ENCODE measurements at regions not wholly inside any gene's neighbourhood (a gene's known extent, or its start where the extent isn't known, plus 50 kb on each side); places are given as distances from the start of the nearest gene placed in this dataset.

- Histone ChIP-seq H3K27me3 (no peaks in the 10 kb centered on the region), H3K9me3 (no peaks in the 10 kb centered on the region), H3K36me3 (no peaks in the 10 kb centered on the region), H3K4me1 (peaks cover 0 to 6% of the 10 kb centered on the region in 2 donors), H3K4me3 (replicated peaks in 1 of 3) (no peak overlapping the region), H3K27ac (no peak overlapping the region)
- TF ChIP-seq POLR2A (IDR thresholded peaks at IDR 0.05): no peak
- TF ChIP-seq CTCF (IDR thresholded peaks at IDR 0.05): no peak
- WGBS, 2 donors: 67 to 72% methylated on average over 15 to 16 of the region's 17 CpGs
- DNase-seq: peak; percentile 8 to 23
- intact Hi-C loops (cut with DNase I): loop anchor here (10.0 kb wide), 1 partner anchor 267 kb away; no protein-coding TSS in a partner anchor
Measured at GRCh38 chr2:16227811-16228462, 287.6 kb downstream of the MYCN start.

GRCh38 chr2:16226943-16227664 lies 286.8 kb downstream of the MYCN start:
- no peak overlapping the region for H3K4me3 ChIP-seq (replicated peaks in 1 of 3)
- H3K27me3 ChIP-seq: no peaks in the 10 kb centered on the region
- H3K36me3 ChIP-seq: no peaks in the 10 kb centered on the region
- no peak overlapping the region for H3K27ac ChIP-seq
- 33 to 44% methylated on average over 21 of the region's 21 CpGs for WGBS, 2 donors
- intact Hi-C loops (cut with DNase I): loop anchor here (10.0 kb wide), 1 partner anchor 268 kb away; no protein-coding TSS in a partner anchor
- no peaks in the 10 kb centered on the region for H3K9me3 ChIP-seq
- DNase-seq: peak; percentile 73 to 87
- no peak for TF ChIP-seq CTCF (IDR thresholded peaks at IDR 0.05)
- no peak for TF ChIP-seq POLR2A (IDR thresholded peaks at IDR 0.05)
- peaks cover 0 to 6% of the 10 kb centered on the region in 2 donors for H3K4me1 ChIP-seq

- Histone ChIP-seq H3K27ac (no peak overlapping the region), H3K27me3 (no peaks in the 10 kb centered on the region), H3K4me3 (replicated peaks in 1 of 3) (no peak overlapping the region), H3K4me1 (peaks cover 0 to 6% of the 10 kb centered on the region in 2 donors), H3K9me3 (no peaks in the 10 kb centered on the region), H3K36me3 (no peaks in the 10 kb centered on the region)
- TF ChIP-seq POLR2A (IDR thresholded peaks at IDR 0.05) (no peak), CTCF (IDR thresholded peaks at IDR 0.05) (no peak)
- intact Hi-C loops (cut with DNase I): loop anchor here (10.0 kb wide), 1 partner anchor 268 kb away; no protein-coding TSS in a partner anchor
- WGBS, 2 donors: 79 to 83% methylated on average over 3 of the region's 3 CpGs
- no peak for DNase-seq
Measured at GRCh38 chr2:16226381-16226780, 286.0 kb downstream of the MYCN start.

- no peaks in the 10 kb centered on the region for H3K36me3 ChIP-seq
- WGBS, 2 donors: 90 to 93% methylated on average over 4 of the region's 4 CpGs
- H3K9me3 ChIP-seq: no peaks in the 10 kb centered on the region
- peaks cover 0 to 6% of the 10 kb centered on the region in 2 donors for H3K4me1 ChIP-seq
- DNase-seq: no peak
- H3K27me3 ChIP-seq: no peaks in the 10 kb centered on the region
- no peak overlapping the region for H3K4me3 ChIP-seq (replicated peaks in 1 of 3)
- TF ChIP-seq POLR2A (IDR thresholded peaks at IDR 0.05) (no peak), CTCF (IDR thresholded peaks at IDR 0.05) (no peak)
- intact Hi-C loops (cut with DNase I): loop anchor here (10.0 kb wide), 1 partner anchor 269 kb away; no protein-coding TSS in a partner anchor
- H3K27ac ChIP-seq: no peak overlapping the region
Measured at GRCh38 chr2:16225545-16225944, 285.2 kb downstream of the MYCN start.

- no peak overlapping the region for H3K4me3 ChIP-seq (replicated peaks in 1 of 3)
- TF ChIP-seq POLR2A (IDR thresholded peaks at IDR 0.05): no peak
- DNase-seq: no peak
- H3K9me3 ChIP-seq: no peaks in the 10 kb centered on the region
- intact Hi-C loops (cut with DNase I): loop anchor here (10.0 kb wide), 1 partner anchor 270 kb away; no protein-coding TSS in a partner anchor
- H3K27me3 ChIP-seq: no peaks in the 10 kb centered on the region
- H3K27ac ChIP-seq: no peak overlapping the region
- 76 to 92% methylated on average over 3 to 6 of the region's 6 CpGs for WGBS, 2 donors
- H3K4me1 ChIP-seq: peaks cover 0 to 6% of the 10 kb centered on the region in 2 donors
- H3K36me3 ChIP-seq: no peaks in the 10 kb centered on the region
Measured at GRCh38 chr2:16225071-16225470, 284.7 kb downstream of the MYCN start.

All from thyroid gland (tissue), 4 donors.